Stimulated activated naive CD8-positive, alpha-beta T cell treated with anti-CD3 and anti-CD28 coated beads, Interleukin-15, amount 100 ng/mL, for 72 hours (primary cell): ENCODE measurements at regions not wholly inside any gene's neighbourhood (a gene's known extent, or its start where the extent isn't known, plus 50 kb on each side); places are given as distances from the start of the nearest gene placed in this dataset.

Source experiments
- ATAC-seq: fragments of 150-1000 bp; cut with Tn5 transposase; 2 replicates; pipeline ENCODE4 v1.10.0; 2021; ENCODE audit warnings: mild to moderate bottlenecking, moderate library complexity
- DNase-seq, 2 donors: peaks; one replicate each; pipeline ENCODE4 v3.0.0; 2021 to 2022
- H3K27ac Mint-ChIP-seq, 2 donors: one replicate each; pipeline ENCODE4 v1.8.0; 2022; ENCODE audit warnings: mild to moderate bottlenecking in 2 of 2, mixed read lengths in 2 of 2, moderate library complexity in 2 of 2
- H3K27me3 Mint-ChIP-seq: one replicate; pipeline ENCODE4 v1.8.0; 2022; ENCODE audit warnings: mixed read lengths
- H3K4me1 Mint-ChIP-seq: one replicate; pipeline ENCODE4 v1.8.0; 2022; ENCODE audit warnings: mild to moderate bottlenecking, mixed read lengths
- H3K4me3 Mint-ChIP-seq, 2 donors: one replicate each; pipeline ENCODE4 v1.8.0; 2022; ENCODE audit warnings: mild to moderate bottlenecking in 2 of 2, mixed read lengths in 2 of 2, moderate library complexity in 1 of 2
- H3K9me3 Mint-ChIP-seq, 2 donors: one replicate each; pipeline ENCODE4 v1.8.0; 2022; ENCODE audit warnings: mixed read lengths in 2 of 2

GRCh38 chr6:20349225-20349624 is 52.5 kb upstream of the E2F3 start:
- Mint-ChIP-seq H3K9me3 (peaks cover 5 to 23% of the 10 kb centered on the region in 2 donors), H3K4me3 (no peak overlapping the region), H3K27me3 (no peaks in the 10 kb centered on the region), H3K27ac (no peak overlapping the region), H3K4me1 (peaks cover 5% of the 10 kb centered on the region)
- ATAC-seq (no peak), DNase-seq (no peak)

- H3K27ac Mint-ChIP-seq, result no peak overlapping the region
- H3K9me3 Mint-ChIP-seq, result peaks cover 3 to 23% of the 10 kb centered on the region in 2 donors
- DNase-seq, result no peak
- ATAC-seq, result no peak
- H3K4me3 Mint-ChIP-seq, result no peak overlapping the region
- H3K27me3 Mint-ChIP-seq, result no peaks in the 10 kb centered on the region
- H3K4me1 Mint-ChIP-seq, result peaks cover 5% of the 10 kb centered on the region
Measured at GRCh38 chr6:20350215-20350614, 51.5 kb upstream of the E2F3 start.

- Mint-ChIP-seq H3K27me3 (no peaks in the 10 kb centered on the region), H3K4me1 (peaks cover 5% of the 10 kb centered on the region), H3K27ac (no peak overlapping the region), H3K9me3 (peaks cover 4 to 33% of the 10 kb centered on the region in 2 donors), H3K4me3 (no peak overlapping the region)
- no peak for ATAC-seq
- DNase-seq, result no peak
Measured at GRCh38 chr6:20351534-20351933, 50.1 kb upstream of the E2F3 start.
